Endothelial cell of umbilical vein (primary cell): ENCODE measurements at regions not wholly inside any gene's neighbourhood (a gene's known extent, or its start where the extent isn't known, plus 50 kb on each side); places are given as distances from the start of the nearest gene placed in this dataset.
A peak's percentile ranks its signal among the peaks of the same experiment; 100 is the strongest.

Source experiments
- BruUV-seq: library from RNA; stranded (reverse); fragments of 400-500 nt; replicated peaks from 2 replicates; lab custom pipeline; 2021; lab: Mats Ljungman, UMichigan
- CTCF ChIA-PET: fragments of 300-600, 350-600 bp; sonication (Branson Sonifier 250); formaldehyde crosslinking; loops from one replicate; lab custom pipeline; 2021; ENCODE audit warnings: antibody characterized with exemption, inconsistent platforms; lab: Charles Lee
- POLR2A ChIA-PET: fragments of 300-600, 350-600 bp; sonication (Branson Sonifier 250); formaldehyde crosslinking; loops from one replicate; lab custom pipeline; 2021; ENCODE audit warnings: antibody characterized with exemption, inconsistent platforms; lab: Charles Lee
- DNase-seq: peaks from one replicate; pipeline ENCODE4 v3.0.0-alpha.2; 2011; ENCODE audit warnings: low read depth, low spot score
- FAIRE-seq: peaks from 2 replicates; lab custom pipeline; 2011; peaks lifted over from hg19 to GRCh38; lab: Jason Lieb, UNC
- H2AFZ ChIP-seq: 2 replicates; pipeline ENCODE4 v1.6.0; 2012; ENCODE audit warnings: low read depth, low read length, control low read depth, inconsistent platforms
- H3K27ac ChIP-seq: 2 replicates; pipeline ENCODE4 v1.5.1; 2011; ENCODE audit warnings: low read depth, mild to moderate bottlenecking, control low read depth, low read length, moderate library complexity; ENCODE audit not compliant: insufficient read depth
- H3K27me3 ChIP-seq, 2 experiments: 2 replicates each; pipeline versions ENCODE4 v1.6.0 to v1.6.1; 2011; ENCODE audit warnings: low read length in 2 of 2, mixed read lengths in 1 of 2; ENCODE audit not compliant: control insufficient read depth in 2 of 2, insufficient read depth in 2 of 2
- H3K36me3 ChIP-seq, 2 experiments: 2 replicates in 1 of 2; 3 replicates in 1 of 2; pipeline ENCODE4 v1.5.1; 2011; ENCODE audit warnings: low read length in 2 of 2, mild to moderate bottlenecking in 1 of 2, moderate library complexity in 1 of 2; ENCODE audit not compliant: control insufficient read depth in 2 of 2, insufficient read depth in 2 of 2; ENCODE audit errors: extremely low read depth in 1 of 2
- H3K4me1 ChIP-seq: 3 replicates; pipeline ENCODE4 v1.5.1; 2011; ENCODE audit warnings: mild to moderate bottlenecking, low read length; ENCODE audit not compliant: control insufficient read depth, insufficient read depth; ENCODE audit errors: extremely low read depth
- H3K4me2 ChIP-seq: 2 replicates; pipeline ENCODE4 v1.6.1; 2011; ENCODE audit warnings: low read length, control low read depth, mixed read lengths; ENCODE audit not compliant: insufficient read depth
- H3K4me3 ChIP-seq, 3 experiments: fragments of 200-600 bp in 1 of 3; sonication (generic), shearing (Covaris generic) in 1 of 3; replicated peaks in 1 of 3; 2 replicates each; pipeline ENCODE4 v1.5.1; 2011 to 2016; ENCODE audit warnings: control low read depth in 3 of 3, low read length in 3 of 3, mild to moderate bottlenecking in 2 of 3, inconsistent platforms in 1 of 3, low read depth in 1 of 3, moderate library complexity in 1 of 3; ENCODE audit not compliant: insufficient read depth in 1 of 3
- H3K79me2 ChIP-seq: 2 replicates; pipeline ENCODE4 v1.6.0; 2012; ENCODE audit warnings: low read length, inconsistent platforms; ENCODE audit not compliant: control insufficient read depth, insufficient read depth
- H3K9ac ChIP-seq: replicated peaks from 2 replicates; pipeline ENCODE3; 2011; ENCODE audit warnings: low read length, control low read depth; ENCODE audit not compliant: insufficient read depth; ENCODE audit errors: extremely low read depth
- H3K9me1 ChIP-seq: replicated peaks from 3 replicates; pipeline ENCODE4 v1.6.0; 2011; ENCODE audit warnings: mild to moderate bottlenecking, low read length; ENCODE audit not compliant: control insufficient read depth, insufficient read depth; ENCODE audit errors: extremely low read depth
- H3K9me3 ChIP-seq: replicated peaks from 2 replicates; pipeline ENCODE4 v1.5.1; 2012; ENCODE audit warnings: low read length, inconsistent platforms; ENCODE audit not compliant: control insufficient read depth, insufficient read depth
- H4K20me1 ChIP-seq: replicated peaks from 2 replicates; pipeline ENCODE3; 2011; ENCODE audit warnings: mild to moderate bottlenecking, low read length; ENCODE audit not compliant: control insufficient read depth, insufficient read depth; ENCODE audit errors: extremely low read depth
- CTCF ChIP-seq, 2 donors: IDR thresholded peaks; 1 replicate in 1 of 2; 2 replicates in 1 of 2; pipeline ENCODE4 v1.5.1; 2011; ENCODE audit warnings: low read length in 2 of 2, mild to moderate bottlenecking in 2 of 2, moderate library complexity in 2 of 2, control low read depth in 1 of 2, inconsistent platforms in 1 of 2, low read depth in 1 of 2; ENCODE audit not compliant: insufficient read depth in 1 of 2; ENCODE audit errors: extremely low read depth in 1 of 2
- EZH2 ChIP-seq: IDR thresholded peaks from 2 replicates; pipeline ENCODE4 v1.6.1; 2012; ENCODE audit warnings: borderline replicate concordance, low read depth, mild to moderate bottlenecking, moderate library complexity, low read length, inconsistent platforms; ENCODE audit not compliant: severe bottlenecking
- FOS ChIP-seq: IDR thresholded peaks from 2 replicates; pipeline ENCODE4 v1.6.1; 2011; ENCODE audit warnings: mild to moderate bottlenecking, low read length, moderate library complexity, borderline replicate concordance; ENCODE audit not compliant: insufficient read depth
- JUN ChIP-seq: IDR thresholded peaks from 2 replicates; pipeline ENCODE4 v1.6.1; 2011; ENCODE audit warnings: borderline replicate concordance, low read depth; ENCODE audit not compliant: insufficient read length, insufficient read depth
- MYC ChIP-seq: IDR thresholded peaks from one replicate; pipeline ENCODE4 v1.6.1; 2011; ENCODE audit warnings: mild to moderate bottlenecking, low read depth, low read length
- POLR2AphosphoS5 ChIP-seq: IDR thresholded peaks from 2 replicates; pipeline ENCODE4 v1.6.1; 2012; ENCODE audit warnings: low read depth, mild to moderate bottlenecking, control low read depth, low read length, moderate library complexity; ENCODE audit not compliant: insufficient read depth
- dilution Hi-C: fragments of 300-500 bp; cut with MboI; formaldehyde crosslinking; loops from one replicate; pipeline ENCODE4 v1.15.0; 2019; ENCODE audit warnings: low sequenced_read_pairs; ENCODE audit not compliant: extremely low pct_ligation_motif_present
- intact Hi-C: fragments of 100-400 bp; cut with micrococcal nuclease; formaldehyde crosslinking; loops from one replicate; pipeline ENCODE4 v1.10.0; 2022

- Histone ChIP-seq H3K27ac (no peak overlapping the region), H3K4me2 (no peak overlapping the region), H3K36me3 (no peaks in the 10 kb centered on the region), H3K9me3 (no peaks in the 10 kb centered on the region), H3K4me1 (no peaks in the 10 kb centered on the region), H3K27me3 (peaks cover 7 to 16% of the 10 kb centered on the region in 2 experiments), H3K4me3 (no peak overlapping the region), H3K79me2 (no peaks in the 10 kb centered on the region), H2AFZ (no peak overlapping the region), H3K9me1 (no peaks in the 10 kb centered on the region), H4K20me1 (no peaks in the 10 kb centered on the region), H3K9ac (no peak overlapping the region)
- intact Hi-C loops (no loop called here), dilution Hi-C loops (no loop called here)
- FAIRE-seq (no peak), DNase-seq (no peak)
- no peak for TF ChIP-seq CTCF (IDR thresholded peaks at IDR 0.05; ENCODE audit: extremely low read depth in 1 of 2, insufficient read depth in 1 of 2, low read depth in 1 of 2, low read length in 2 of 2)
- peak; percentile 17 for TF ChIP-seq EZH2
- no peak for TF ChIP-seq MYC
- no peak for TF ChIP-seq JUN
- TF ChIP-seq FOS, result no peak
- no peak for TF ChIP-seq POLR2AphosphoS5
- ChIA-PET CTCF (interaction anchor here (1.0 to 4.7 kb wide), 3 partner anchors 57 to 131 kb away, joined by 3 to 108 read pairs (median 5); partner anchors contain the start of gene SH3GL3), POLR2A (no interaction called here)
- BruUV-seq, result no TSS peak
Measured at GRCh38 chr15:83378921-83379578, 68.1 kb upstream of the SH3GL3 start.
